HEK293 (cell line): ENCODE measurements at regions not wholly inside any gene's neighbourhood (a gene's known extent, or its start where the extent isn't known, plus 50 kb on each side); places are given as distances from the start of the nearest gene placed in this dataset.

Experiments used
- CTCF ChIP-seq: fragments of 450-650 bp; formaldehyde crosslinking; IDR thresholded peaks from 2 replicates; pipeline ENCODE4 v1.5.1; 2016; ENCODE audit warnings: missing biosample characterization, missing genetic modification characterization
- SP2 ChIP-seq: fragments of 450-650 bp; formaldehyde crosslinking; IDR thresholded peaks from 2 replicates; pipeline ENCODE4 v1.5.1; 2016; ENCODE audit warnings: missing biosample characterization, missing genetic modification characterization
- ZBTB17 ChIP-seq: fragments of 450-650 bp; formaldehyde crosslinking; IDR thresholded peaks from 2 replicates; pipeline ENCODE4 v1.5.1; 2016; ENCODE audit warnings: missing biosample characterization, missing genetic modification characterization
- ZBTB44 ChIP-seq: fragments of 450-650 bp; IDR thresholded peaks from 2 replicates; pipeline ENCODE4 v1.5.1; 2018; ENCODE audit warnings: missing biosample characterization, mild to moderate bottlenecking, missing genetic modification characterization
- ZNF416 ChIP-seq: fragments of 450-650 bp; formaldehyde crosslinking; IDR thresholded peaks from 2 replicates; pipeline ENCODE4 v1.5.1; 2016; ENCODE audit warnings: missing biosample characterization, missing genetic modification characterization

GRCh38 chr6:76697585-76697984, 625.1 kb upstream of the IMPG1 start:
- no peak for TF ChIP-seq ZNF416
- no peak for TF ChIP-seq SP2 (tag by site-specific recombination)
- no peak for TF ChIP-seq CTCF
- no peak for TF ChIP-seq ZBTB44
- TF ChIP-seq ZBTB17 (tag by site-specific recombination), result no peak
